ENCODE measurements at regions not wholly inside any gene's neighbourhood (a gene's known extent, or its start where the extent isn't known, plus 50 kb on each side); places are given as distances from the start of the nearest gene placed in this dataset.

- intact Hi-C loops (cut with micrococcal nuclease) = no loop called here
- DNase-seq (no peak), ATAC-seq (no peak)
- H3K36me3 Mint-ChIP-seq (ENCODE audit: low read depth) = no peaks in the 10 kb centered on the region
- ChIA-PET CTCF (no interaction called here), POLR2A (no interaction called here)
- no peak overlapping the region for H3K27ac Mint-ChIP-seq
- H3K27me3 Mint-ChIP-seq = no peaks in the 10 kb centered on the region
- H3K4me3 Mint-ChIP-seq = no peak overlapping the region
- peaks cover 2% of the 10 kb centered on the region for H3K9me3 Mint-ChIP-seq
- TF ChIP-seq CTCF (IDR thresholded peaks at IDR 0.05) = no peak
- H3K4me1 Mint-ChIP-seq (ENCODE audit: low read depth) = peaks cover 9% of the 10 kb centered on the region
Measured at GRCh38 chr6:14398953-14399352, 281.4 kb downstream of the CD83 start.

- DNase-seq = no peak
- TF ChIP-seq CTCF (IDR thresholded peaks at IDR 0.05) = no peak
- Mint-ChIP-seq H3K9me3 (peaks cover 2% of the 10 kb centered on the region), H3K4me3 (no peak overlapping the region), H3K27ac (no peak overlapping the region), H3K27me3 (no peaks in the 10 kb centered on the region), H3K36me3 (ENCODE audit: low read depth) (no peaks in the 10 kb centered on the region), H3K4me1 (ENCODE audit: low read depth) (peaks cover 9% of the 10 kb centered on the region)
- intact Hi-C loops (cut with micrococcal nuclease) = no loop called here
- ATAC-seq = no peak
- POLR2A ChIA-PET = no interaction called here
- CTCF ChIA-PET = no interaction called here
Measured at GRCh38 chr6:14399635-14400034, 282.1 kb downstream of the CD83 start.

GRCh38 chr6:14401246-14401645 is 283.7 kb downstream of the CD83 start:
- Mint-ChIP-seq H3K4me3 (no peak overlapping the region), H3K4me1 (ENCODE audit: low read depth) (peaks cover 9% of the 10 kb centered on the region), H3K27ac (no peak overlapping the region), H3K9me3 (peaks cover 2% of the 10 kb centered on the region), H3K27me3 (no peaks in the 10 kb centered on the region), H3K36me3 (ENCODE audit: low read depth) (no peaks in the 10 kb centered on the region)
- intact Hi-C loops (cut with micrococcal nuclease) = no loop called here
- ChIA-PET CTCF (no interaction called here), POLR2A (no interaction called here)
- no peak for TF ChIP-seq CTCF (IDR thresholded peaks at IDR 0.05)
- ATAC-seq = no peak
- no peak for DNase-seq

- Mint-ChIP-seq H3K36me3 (ENCODE audit: low read depth) (no peaks in the 10 kb centered on the region), H3K4me1 (ENCODE audit: low read depth) (peaks cover 4% of the 10 kb centered on the region), H3K27me3 (no peaks in the 10 kb centered on the region), H3K27ac (no peak overlapping the region), H3K9me3 (peaks cover 2% of the 10 kb centered on the region), H3K4me3 (no peak overlapping the region)
- ATAC-seq = no peak
- DNase-seq = no peak
- POLR2A ChIA-PET = interaction anchor here (1.6 kb wide), 1 partner anchor 8 kb away, joined by 5 read pairs; no protein-coding TSS in a partner anchor
- no peak for TF ChIP-seq CTCF (IDR thresholded peaks at IDR 0.05)
- intact Hi-C loops (cut with micrococcal nuclease) = no loop called here
- CTCF ChIA-PET = no interaction called here
Measured at GRCh38 chr6:14406614-14407331, 289.2 kb downstream of the CD83 start.

- CTCF ChIA-PET = no interaction called here
- no peak overlapping the region for H3K4me3 Mint-ChIP-seq
Measured at GRCh38 chr6:14408446-14408845, 290.9 kb downstream of the CD83 start.

More at GRCh38 chr6:14408446-14408845, 290.9 kb downstream of the CD83 start:
- no peak for TF ChIP-seq CTCF (IDR thresholded peaks at IDR 0.05)
- intact Hi-C loops (cut with micrococcal nuclease) = no loop called here
- Mint-ChIP-seq H3K36me3 (ENCODE audit: low read depth) (no peaks in the 10 kb centered on the region), H3K27me3 (no peaks in the 10 kb centered on the region), H3K9me3 (no peaks in the 10 kb centered on the region), H3K27ac (no peak overlapping the region), H3K4me1 (ENCODE audit: low read depth) (no peaks in the 10 kb centered on the region)
- ATAC-seq (no peak), DNase-seq (no peak)
- POLR2A ChIA-PET = no interaction called here
